Left forelimb (tissue), 1 donor: ENCODE measurements at regions not wholly inside any gene's neighbourhood (a gene's known extent, or its start where the extent isn't known, plus 50 kb on each side); places are given as distances from the start of the nearest gene placed in this dataset.

Source experiments
- DNase-seq: peaks from one replicate; pipeline ENCODE4 v3.0.0-alpha.2; 2018; ENCODE audit warnings: low spot score

- no peak for DNase-seq
These were observed 109.1 kb upstream of the TNS3 start for GRCh38 chr7:47690902-47691558.

- no peak for DNase-seq
These were observed 107.6 kb upstream of the TNS3 start for GRCh38 chr7:47689558-47689957.

GRCh38 chr7:47688311-47689100 lies 106.6 kb upstream of the TNS3 start:
- no peak for DNase-seq

GRCh38 chr7:47685712-47686376 lies 103.9 kb upstream of the TNS3 start:
- no peak for DNase-seq

- DNase-seq, result no peak
These were observed 103.2 kb upstream of the TNS3 start for GRCh38 chr7:47685151-47685550.

DNA sequence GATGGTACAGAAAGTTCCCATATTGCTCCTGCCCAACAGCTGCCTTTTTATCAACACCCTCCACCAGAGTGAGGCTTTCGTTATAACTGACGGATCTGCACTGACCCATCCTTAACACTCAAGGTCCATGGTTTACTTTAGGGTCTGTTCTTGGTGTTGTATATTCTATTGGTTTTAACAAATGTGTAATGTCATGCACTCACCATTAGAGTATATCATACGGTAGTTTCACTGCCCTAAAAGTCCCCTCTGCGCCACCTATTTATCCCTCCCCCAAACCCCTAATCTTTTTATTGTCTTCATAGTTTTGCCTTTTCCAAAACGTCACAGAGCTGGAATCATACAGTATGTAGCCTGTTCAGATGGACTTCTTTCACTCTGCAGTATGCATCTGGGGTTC lies 102.8 kb upstream of the TNS3 start:
- no peak for DNase-seq

GRCh38 chr7:47683485-47683898 lies 101.6 kb upstream of the TNS3 start:
- DNase-seq, result no peak

GRCh38 chr7:47682874-47683273 lies 101.0 kb upstream of the TNS3 start:
- no peak for DNase-seq

DNA sequence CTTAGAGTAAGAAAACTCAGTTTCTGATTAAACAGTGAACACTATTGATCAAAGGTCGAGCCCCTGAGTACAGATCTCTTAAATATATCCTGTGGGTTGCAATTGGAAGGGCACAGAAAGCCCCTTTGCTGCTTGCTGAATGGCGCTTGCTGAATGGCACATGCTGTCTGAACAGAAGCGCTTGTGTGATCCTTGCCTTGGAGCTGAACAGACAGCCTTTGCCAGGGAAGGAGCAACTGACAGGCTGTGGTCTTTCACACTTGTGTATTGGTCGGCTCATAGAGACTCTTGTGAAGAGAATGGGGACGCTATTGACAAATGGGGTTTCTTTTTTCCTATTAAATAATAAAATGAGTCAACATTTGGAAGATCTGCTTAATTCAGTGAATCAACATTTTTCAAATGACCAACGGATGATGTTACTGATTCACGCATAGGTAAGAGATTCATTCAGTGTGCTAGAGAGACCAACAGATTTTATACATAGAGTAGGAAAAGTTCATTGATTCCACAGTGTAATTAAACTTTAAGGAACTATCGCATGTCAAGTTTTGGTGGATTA lies 99.4 kb upstream of the TNS3 start:
- no peak for DNase-seq

DNA sequence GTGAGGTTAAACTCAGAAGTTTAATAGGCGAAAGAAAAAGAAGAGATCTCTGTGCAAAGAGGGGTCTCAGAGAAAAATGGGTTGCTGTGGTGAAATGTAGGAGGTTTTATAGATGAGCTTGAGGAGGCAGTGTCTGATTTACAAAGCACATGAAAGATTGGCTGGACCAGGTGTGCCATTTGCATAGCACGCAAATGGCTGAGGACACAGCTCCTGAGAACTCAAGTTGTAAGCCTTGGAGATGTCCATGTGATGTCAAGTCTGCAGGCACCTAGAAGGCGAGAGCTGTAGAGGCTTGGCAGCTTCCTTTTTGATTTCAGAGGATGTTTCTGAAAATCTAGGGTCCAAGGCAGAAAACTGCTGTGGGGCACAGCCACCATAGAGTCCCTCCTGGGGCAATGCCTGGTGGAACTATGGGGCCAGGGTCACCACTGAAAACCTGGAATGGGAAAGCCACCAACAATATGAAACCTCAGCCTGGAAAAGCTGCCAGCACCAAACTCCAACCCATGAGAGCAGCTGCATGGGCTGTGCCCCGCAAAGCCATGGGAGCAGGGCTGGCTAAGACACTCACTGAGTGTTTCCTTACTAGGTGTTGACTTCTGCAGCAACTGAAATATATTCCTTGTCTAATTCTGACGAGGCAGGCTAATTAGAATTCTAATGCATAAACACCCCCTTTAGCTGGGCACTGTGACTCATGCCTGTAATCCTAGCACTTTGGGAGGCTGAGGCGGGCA lies 96.9 kb upstream of the TNS3 start:
- no peak for DNase-seq

GRCh38 chr7:47677664-47678063 lies 95.8 kb upstream of the TNS3 start:
- DNase-seq, result no peak

DNA sequence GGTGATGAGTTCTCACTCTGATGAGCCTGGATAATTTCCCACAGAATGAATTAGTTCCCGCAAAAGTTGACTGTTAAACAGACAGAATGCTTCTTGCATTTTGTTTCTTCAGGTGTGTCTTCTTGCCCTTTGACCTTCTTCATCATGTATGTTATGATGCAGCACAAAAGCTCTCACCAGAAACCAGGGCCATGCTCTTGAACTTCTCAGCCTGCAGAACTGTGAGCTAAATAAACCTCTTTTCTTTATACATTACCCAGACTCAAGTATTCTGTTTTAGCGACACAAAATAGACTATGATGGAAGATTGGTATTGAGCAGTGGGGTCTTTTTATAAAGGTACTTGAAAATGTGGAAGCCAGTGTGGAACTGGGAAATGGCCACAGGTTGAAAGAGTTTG lies 95.2 kb upstream of the TNS3 start:
- no peak for DNase-seq

GRCh38 chr7:47672977-47673381 lies 91.1 kb upstream of the TNS3 start:
- DNase-seq, result no peak

GRCh38 chr7:47672271-47672791 lies 90.4 kb upstream of the TNS3 start:
- DNase-seq, result no peak

DNA sequence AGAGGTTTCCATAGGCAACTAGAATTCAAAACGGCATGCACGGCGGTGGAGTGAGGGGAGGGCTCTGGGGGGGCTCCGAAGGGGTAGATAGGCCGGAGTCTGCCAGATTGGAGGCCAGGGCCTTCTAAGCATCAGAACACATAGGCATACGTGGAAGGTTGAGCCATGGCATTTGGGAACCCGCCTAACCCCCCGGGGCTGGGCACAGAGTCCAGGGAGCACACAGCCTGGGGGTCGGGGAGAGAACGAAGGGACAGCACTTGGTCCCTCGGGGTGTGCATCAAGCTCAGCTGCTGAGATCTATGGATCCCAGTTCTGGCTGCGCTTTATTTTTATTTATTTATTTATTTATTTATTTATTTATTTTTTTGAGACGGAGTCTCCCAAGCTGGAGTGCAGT lies 89.4 kb upstream of the TNS3 start:
- no peak for DNase-seq

- no peak for DNase-seq
These were observed 88.8 kb upstream of the TNS3 start for GRCh38 chr7:47670729-47671128.

DNA sequence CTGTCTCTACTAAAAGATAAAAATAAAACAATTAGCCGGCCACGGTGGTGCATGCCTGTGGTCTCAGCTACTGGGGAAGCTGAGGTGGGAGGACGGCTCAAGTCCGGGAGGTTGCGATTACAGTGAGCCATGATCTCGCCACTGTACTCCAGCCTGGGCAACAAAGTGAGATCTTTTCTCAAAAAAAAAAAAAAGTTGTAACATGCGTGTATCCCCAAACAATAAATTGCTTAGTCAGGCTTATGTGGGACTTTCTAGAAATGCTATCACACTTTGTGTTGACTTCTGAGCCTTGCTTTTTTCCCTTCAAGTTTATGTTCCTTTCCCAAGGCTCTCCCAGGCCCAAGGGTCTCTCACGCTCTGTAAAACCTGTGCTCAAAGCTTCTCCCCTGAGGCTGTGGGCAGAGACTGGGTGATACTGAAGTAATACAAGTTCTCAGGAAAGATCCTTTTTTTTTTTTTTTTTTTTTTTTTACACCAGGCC lies 88.0 kb upstream of the TNS3 start:
- DNase-seq, result no peak

DNA sequence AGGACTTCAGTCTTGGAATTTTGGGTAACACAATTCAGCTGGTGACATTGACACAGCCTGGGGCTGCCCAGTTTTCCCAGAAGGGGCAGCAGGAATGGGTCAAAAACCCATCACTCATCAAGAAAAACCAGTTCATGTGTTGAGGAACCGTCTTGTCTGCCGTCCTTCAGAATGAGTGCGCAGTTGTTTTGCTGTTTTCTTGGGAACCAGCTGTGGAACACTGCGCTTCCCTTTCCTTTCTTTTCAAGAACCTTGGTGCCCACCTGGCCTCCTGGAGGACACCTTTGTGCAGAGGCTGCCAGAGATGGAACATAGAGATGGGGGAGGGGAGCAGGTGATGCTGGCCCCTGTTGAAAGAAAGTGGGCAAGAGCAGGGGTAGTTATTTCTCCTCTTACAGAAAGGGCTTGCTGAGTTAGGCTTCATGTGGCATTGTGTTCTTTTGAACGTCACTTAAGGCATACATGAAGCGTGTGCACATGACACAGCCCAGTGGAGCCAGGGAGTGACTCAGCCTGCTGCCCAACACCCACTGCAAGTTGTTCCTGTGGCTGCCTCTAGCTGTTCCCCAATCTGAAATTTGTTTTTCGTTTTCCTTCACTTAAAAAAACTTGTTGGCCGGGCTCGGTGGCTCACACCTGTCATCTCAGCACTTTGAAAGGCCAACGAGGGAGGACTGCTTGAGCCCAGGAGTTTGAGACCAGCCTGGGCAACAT lies 87.4 kb upstream of the TNS3 start:
- no peak for DNase-seq

GRCh38 chr7:47666164-47666862 lies 84.4 kb upstream of the TNS3 start:
- DNase-seq, result no peak

DNA sequence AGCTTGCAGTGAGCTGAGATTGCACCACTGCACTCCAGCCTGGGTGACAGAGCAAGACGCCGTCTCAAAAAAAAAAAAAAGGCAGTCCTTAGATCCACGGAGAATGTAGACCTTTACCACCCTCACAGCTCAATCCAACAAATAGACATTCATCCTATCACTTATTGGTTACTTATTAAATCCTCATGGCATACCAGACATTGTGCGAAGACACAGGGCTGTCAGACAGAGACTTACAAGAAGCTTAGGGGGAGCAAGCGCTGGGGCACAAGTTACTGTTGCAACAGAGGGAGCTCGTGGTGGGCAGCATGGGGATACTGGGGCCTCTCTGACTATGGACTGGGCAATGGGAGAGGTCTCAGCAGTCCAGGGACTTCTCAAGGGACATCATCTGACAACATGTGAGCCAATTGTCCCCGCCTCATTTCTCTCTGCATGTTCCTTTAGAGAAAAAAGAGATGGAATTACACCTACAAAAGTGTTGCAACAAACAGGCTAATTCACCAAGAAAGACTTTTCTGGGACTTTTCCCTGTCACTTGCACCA lies 82.8 kb upstream of the TNS3 start:
- DNase-seq, result no peak
